Testis (tissue), 2 donors: ENCODE measurements at regions not wholly inside any gene's neighbourhood (a gene's known extent, or its start where the extent isn't known, plus 50 kb on each side); places are given as distances from the start of the nearest gene placed in this dataset.

ENCODE experiments used
- DNase-seq: peaks from one replicate; pipeline ENCODE4 v3.0.0-alpha.2; 2019
- H3K27ac ChIP-seq, 2 donors: fragments of 200-600 bp; sonication (generic); one replicate each; pipeline ENCODE4 v1.5.1; 2019
- H3K27me3 ChIP-seq: fragments of 200-600 bp; sonication (generic); one replicate; pipeline ENCODE4 v1.5.1; 2019
- H3K36me3 ChIP-seq: fragments of 200-600 bp; sonication (generic); one replicate; pipeline ENCODE4 v1.5.1; 2017; ENCODE audit warnings: low read depth; ENCODE audit errors: missing control alignments
- H3K4me1 ChIP-seq: fragments of 200-600 bp; sonication (generic); one replicate; pipeline ENCODE4 v1.5.1; 2019
- H3K4me3 ChIP-seq, 2 donors: fragments of 200-600 bp; sonication (generic); one replicate each; pipeline ENCODE4 v1.5.1; 2017 to 2019
- H3K9me3 ChIP-seq: fragments of 200-600 bp; sonication (generic); one replicate; pipeline ENCODE4 v1.5.1; 2017
- CTCF ChIP-seq, 3 experiments: fragments of 450-650 bp in 2 of 3; fragments of 200-600 bp in 1 of 3; sonication (generic) in 1 of 3; IDR thresholded peaks; one replicate each; pipeline ENCODE4 v1.5.1; 2016 to 2019; ENCODE audit warnings: antibody characterized with exemption in 3 of 3, mild to moderate bottlenecking in 2 of 3, moderate library complexity in 1 of 3
- POLR2A ChIP-seq: fragments of 450-650 bp; IDR thresholded peaks from one replicate; pipeline ENCODE4 v1.6.1; 2017; ENCODE audit warnings: antibody characterized with exemption, mild to moderate bottlenecking, moderate library complexity
- WGBS, 2 donors: methylation state at CpG; one replicate each; pipeline ENCODE4 v1.1.5; 2018; 5-methylcytosine and 5-hydroxymethylcytosine counted together
- intact Hi-C: fragments of 100-400 bp; cut with DNase I; formaldehyde crosslinking; loops from one replicate; pipeline ENCODE4 v1.15.1; 2023; ENCODE audit warnings: low total_unique reads

- intact Hi-C loops, result no loop called here
- WGBS, 2 donors, result 92 to 94% methylated on average over 6 of the region's 6 CpGs
- Histone ChIP-seq H3K9me3 (no peaks in the 10 kb centered on the region), H3K27ac (no peak overlapping the region), H3K4me1 (no peaks in the 10 kb centered on the region), H3K4me3 (no peak overlapping the region), H3K36me3 (no peaks in the 10 kb centered on the region), H3K27me3 (no peaks in the 10 kb centered on the region)
- no peak for DNase-seq
- TF ChIP-seq CTCF (IDR thresholded peaks at IDR 0.05) (no peak), POLR2A (no peak)
Measured at GRCh38 chr5:66450237-66450636, 146.0 kb upstream of the MAST4 start.

GRCh38 chr5:66450988-66451387, 145.2 kb upstream of the MAST4 start:
- Histone ChIP-seq H3K27ac (no peak overlapping the region), H3K4me3 (no peak overlapping the region), H3K27me3 (no peaks in the 10 kb centered on the region), H3K36me3 (no peaks in the 10 kb centered on the region), H3K9me3 (no peaks in the 10 kb centered on the region), H3K4me1 (no peaks in the 10 kb centered on the region)
- TF ChIP-seq CTCF (IDR thresholded peaks at IDR 0.05) (no peak), POLR2A (no peak)
- DNase-seq, result no peak
- WGBS, 2 donors, result 90 to 92% methylated on average over 2 of the region's 2 CpGs
- intact Hi-C loops, result no loop called here

- no peak for DNase-seq
- H3K36me3 ChIP-seq, result no peaks in the 10 kb centered on the region
- no peaks in the 10 kb centered on the region for H3K4me1 ChIP-seq
- H3K9me3 ChIP-seq, result no peaks in the 10 kb centered on the region
- WGBS, 2 donors, result 45 to 76% methylated on average over 1 of the region's 1 CpG
- intact Hi-C loops, result no loop called here
- H3K27me3 ChIP-seq, result no peaks in the 10 kb centered on the region
- TF ChIP-seq POLR2A (no peak), CTCF (IDR thresholded peaks at IDR 0.05) (no peak)
- no peak overlapping the region for H3K27ac ChIP-seq
- no peak overlapping the region for H3K4me3 ChIP-seq
Measured at GRCh38 chr5:66452109-66452508, 144.1 kb upstream of the MAST4 start.

GRCh38 chr5:66454186-66455078, 141.8 kb upstream of the MAST4 start:
- DNase-seq, result no peak
- 70 to 78% methylated on average over 13 of the region's 13 CpGs for WGBS, 2 donors
- Histone ChIP-seq H3K27me3 (no peaks in the 10 kb centered on the region), H3K27ac (no peak overlapping the region), H3K9me3 (no peaks in the 10 kb centered on the region), H3K36me3 (no peaks in the 10 kb centered on the region), H3K4me3 (no peak overlapping the region), H3K4me1 (no peaks in the 10 kb centered on the region)
- no peak for TF ChIP-seq CTCF (IDR thresholded peaks at IDR 0.05)
- TF ChIP-seq POLR2A, result no peak
- intact Hi-C loops, result no loop called here

GRCh38 chr5:66459728-66460127, 136.5 kb upstream of the MAST4 start:
- TF ChIP-seq POLR2A (no peak), CTCF (IDR thresholded peaks at IDR 0.05) (no peak)
- H3K27ac ChIP-seq, result no peak overlapping the region
- H3K27me3 ChIP-seq, result no peaks in the 10 kb centered on the region
- H3K4me3 ChIP-seq, result no peak overlapping the region
- intact Hi-C loops, result no loop called here
- DNase-seq, result no peak
- H3K36me3 ChIP-seq, result no peaks in the 10 kb centered on the region
- WGBS, 2 donors, result 92 to 94% methylated on average over 3 of the region's 3 CpGs
- H3K9me3 ChIP-seq, result no peaks in the 10 kb centered on the region
- H3K4me1 ChIP-seq, result no peaks in the 10 kb centered on the region
